Sigmoid colon (tissue), 4 donors: ENCODE measurements at regions not wholly inside any gene's neighbourhood (a gene's known extent, or its start where the extent isn't known, plus 50 kb on each side); places are given as distances from the start of the nearest gene placed in this dataset.

Experiments
- CTCF ChIP-seq, 4 experiments: fragments of 450-650 bp in 3 of 4; fragments of 200-600 bp in 1 of 4; IDR thresholded peaks; one replicate each; pipeline ENCODE4 v1.5.1; 2016 to 2019; ENCODE audit warnings: antibody characterized with exemption in 4 of 4, mild to moderate bottlenecking in 3 of 4, moderate library complexity in 2 of 4
- EP300 ChIP-seq, 4 donors: sonication (generic); formaldehyde crosslinking; IDR thresholded peaks; one replicate each; pipeline ENCODE4 v1.6.1; 2017; ENCODE audit warnings: antibody characterized with exemption in 4 of 4
- POLR2A ChIP-seq, 2 donors: fragments of 450-650 bp; IDR thresholded peaks; one replicate each; pipeline ENCODE4 v1.6.1; 2016; ENCODE audit warnings: antibody characterized with exemption in 2 of 2, mild to moderate bottlenecking in 2 of 2, moderate library complexity in 2 of 2

GRCh38 chr2:238726670-238727584 lies 121.0 kb upstream of the TWIST2 start:
- TF ChIP-seq CTCF (IDR thresholded peaks at IDR 0.05) = no peak
- TF ChIP-seq POLR2A (IDR thresholded peaks at IDR 0.05) = no peak
- TF ChIP-seq EP300 (IDR thresholded peaks at IDR 0.05) = no peak
